CD4-positive, alpha-beta T cell treated with Interleukin-6 at 100 ng/mL for 8 hours (primary cell): ENCODE measurements at regions not wholly inside any gene's neighbourhood (a gene's known extent, or its start where the extent isn't known, plus 50 kb on each side); places are given as distances from the start of the nearest gene placed in this dataset.

Source experiments
- DNase-seq: peaks from one replicate; pipeline ENCODE4 v3.0.0-alpha.2; 2020; ENCODE audit warnings: mixed read lengths, low spot score

GRCh38 chr22:27284324-27284723 lies 517.2 kb downstream of the MN1 start:
- DNase-seq = no peak

- DNase-seq = no peak
These were observed 514.8 kb downstream of the MN1 start for GRCh38 chr22:27286711-27287110.

- no peak for DNase-seq
These were observed 508.8 kb downstream of the MN1 start for GRCh38 chr22:27292542-27293299.

GRCh38 chr22:27293721-27294445 lies 507.7 kb downstream of the MN1 start:
- no peak for DNase-seq

- no peak for DNase-seq
These were observed 506.5 kb downstream of the MN1 start for GRCh38 chr22:27295040-27295439.

- DNase-seq = no peak
These were observed 506.0 kb downstream of the MN1 start for GRCh38 chr22:27295605-27296004.

- no peak for DNase-seq
These were observed 505.4 kb downstream of the MN1 start for GRCh38 chr22:27296091-27296675.

GRCh38 chr22:27297125-27297524 lies 504.4 kb downstream of the MN1 start:
- DNase-seq = no peak

- DNase-seq = no peak
These were observed 503.2 kb downstream of the MN1 start for GRCh38 chr22:27298332-27298731.

GRCh38 chr22:27298742-27299141 lies 502.8 kb downstream of the MN1 start:
- no peak for DNase-seq

GRCh38 chr22:27299181-27300085 lies 502.1 kb downstream of the MN1 start:
- DNase-seq = no peak

GRCh38 chr22:27300536-27301285 lies 500.8 kb downstream of the MN1 start:
- no peak for DNase-seq

- no peak for DNase-seq
These were observed 499.1 kb downstream of the MN1 start for GRCh38 chr22:27302501-27302900.

- no peak for DNase-seq
These were observed 497.8 kb downstream of the MN1 start for GRCh38 chr22:27303718-27304117.

GRCh38 chr22:27306771-27307170 lies 494.8 kb downstream of the MN1 start:
- DNase-seq = no peak

GRCh38 chr22:27307545-27308247 lies 493.9 kb downstream of the MN1 start:
- no peak for DNase-seq

GRCh38 chr22:27308513-27308912 lies 493.0 kb downstream of the MN1 start:
- DNase-seq = no peak

- no peak for DNase-seq
These were observed 491.9 kb downstream of the MN1 start for GRCh38 chr22:27309697-27310096.

GRCh38 chr22:27310966-27311697 lies 490.4 kb downstream of the MN1 start:
- no peak for DNase-seq
